ENCODE measurements at regions not wholly inside any gene's neighbourhood (a gene's known extent, or its start where the extent isn't known, plus 50 kb on each side); places are given as distances from the start of the nearest gene placed in this dataset.
"Not testable (repeated sequence)": the region's sequence is repeated elsewhere in the genome, so short reads cannot be mapped to it uniquely, and the experiment has no call there.

GRCh38 chr10:118870467-118871243 is 115.9 kb upstream of the CACUL1 start:
- DNase-seq (ENCODE audit: low read depth in 2 of 2) = peak; percentile 79 to 81

GRCh38 chr10:118871244-118871865 is 116.6 kb upstream of the CACUL1 start:
- DNase-seq (ENCODE audit: low read depth in 2 of 2) = no peak

DNA sequence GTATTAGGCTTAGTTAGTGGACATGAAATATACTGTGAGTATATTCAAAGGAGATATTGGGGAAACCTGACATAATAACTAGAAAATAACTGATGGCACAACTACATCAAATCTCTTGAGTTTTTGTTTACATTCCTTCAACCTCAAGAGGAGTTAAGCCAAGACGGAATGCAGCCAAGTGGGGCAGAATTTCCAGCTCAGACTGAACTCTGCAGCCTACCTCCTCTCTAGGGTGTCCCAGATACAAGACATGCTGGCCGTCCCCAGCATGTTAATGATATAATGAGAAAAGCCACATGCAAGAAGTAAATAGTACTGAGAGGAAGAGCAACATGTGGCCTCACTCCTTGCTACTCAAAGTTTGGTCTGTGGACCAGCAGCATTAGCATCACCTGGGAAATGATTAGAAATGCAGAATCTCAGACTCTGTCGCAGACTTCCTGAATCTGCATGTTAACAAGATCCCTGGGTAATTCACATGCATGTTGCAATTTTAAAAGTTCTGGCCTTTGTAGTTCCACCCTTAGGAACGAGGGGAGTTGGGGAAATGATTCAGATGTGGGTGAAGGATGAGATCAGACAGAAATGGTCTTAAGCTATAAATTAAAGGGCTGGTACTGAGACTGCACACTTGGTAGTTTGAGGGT is 118.4 kb upstream of the CACUL1 start:
- no peak for DNase-seq (ENCODE audit: low read depth in 2 of 2)

GRCh38 chr10:118873738-118874105 is 119.0 kb upstream of the CACUL1 start:
- DNase-seq (ENCODE audit: low read depth in 2 of 2) = no peak

GRCh38 chr10:118874171-118874570 is 119.4 kb upstream of the CACUL1 start:
- DNase-seq (ENCODE audit: low read depth in 2 of 2) = no peak

DNA sequence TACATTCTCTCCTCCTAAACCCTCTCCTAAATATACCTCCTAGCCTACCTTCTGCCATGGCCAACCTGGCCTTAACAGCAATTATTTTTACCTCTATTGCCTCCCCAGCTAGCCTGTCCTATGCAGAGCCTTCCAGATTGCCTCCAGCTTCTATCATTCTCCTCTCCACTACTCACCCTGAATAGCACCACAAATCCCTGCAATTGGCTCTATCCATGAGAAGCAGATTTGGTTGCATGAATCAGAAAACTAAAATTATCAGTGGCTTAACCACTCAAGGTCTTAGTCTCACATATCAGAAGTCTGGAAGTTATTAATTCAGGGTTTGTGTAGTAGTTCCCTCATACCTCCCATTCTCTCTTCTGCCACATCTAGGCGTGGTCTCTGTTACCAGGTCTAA is 120.3 kb upstream of the CACUL1 start:
- DNase-seq (ENCODE audit: low read depth in 2 of 2) = no peak

DNA sequence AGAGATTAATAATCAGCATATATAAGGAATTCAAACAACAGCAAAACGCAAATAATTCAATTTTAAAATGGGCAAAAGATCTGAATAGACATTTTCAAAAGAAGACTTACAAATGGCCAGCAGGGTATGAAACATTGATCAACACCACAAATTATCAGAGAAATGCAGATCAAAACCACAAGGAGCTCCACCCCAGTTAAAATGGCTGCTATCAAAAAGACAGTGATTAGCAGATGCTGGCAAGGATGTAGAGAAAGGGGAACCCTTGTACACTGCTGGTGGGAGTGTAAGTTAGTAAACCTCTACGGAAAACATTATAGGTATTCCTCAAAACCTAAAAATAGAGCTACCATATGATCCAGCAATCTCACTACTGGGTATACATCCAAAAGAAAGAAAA is 128.0 kb upstream of the CACUL1 start:
- no peak for DNase-seq (ENCODE audit: low read depth in 2 of 2)

DNA sequence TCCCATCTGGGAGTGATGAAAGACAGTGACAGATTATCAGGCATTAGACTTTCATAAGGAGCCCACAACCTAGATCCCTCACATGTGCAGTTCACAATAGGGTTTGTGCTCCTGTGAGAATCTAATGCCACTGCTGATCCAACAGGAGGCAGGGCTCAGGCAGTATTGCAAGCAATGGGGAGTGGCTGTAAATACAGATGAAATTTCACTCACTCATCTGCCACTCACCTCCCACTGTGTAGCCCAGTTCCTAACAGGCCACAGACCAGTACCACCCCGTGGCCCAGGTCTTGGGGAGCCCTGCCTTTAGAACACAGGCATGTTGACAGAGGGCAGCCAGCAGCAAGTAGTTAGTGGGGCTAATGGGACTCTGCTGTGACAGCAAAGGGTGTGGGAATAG is 137.3 kb upstream of the NANOS1 start:
- no peak for DNase-seq (ENCODE audit: low read depth in 2 of 2)

- not testable (repeated sequence) for DNase-seq (ENCODE audit: low read depth in 2 of 2)
Measured at GRCh38 chr10:118894891-118895290, 134.6 kb upstream of the NANOS1 start.

DNA sequence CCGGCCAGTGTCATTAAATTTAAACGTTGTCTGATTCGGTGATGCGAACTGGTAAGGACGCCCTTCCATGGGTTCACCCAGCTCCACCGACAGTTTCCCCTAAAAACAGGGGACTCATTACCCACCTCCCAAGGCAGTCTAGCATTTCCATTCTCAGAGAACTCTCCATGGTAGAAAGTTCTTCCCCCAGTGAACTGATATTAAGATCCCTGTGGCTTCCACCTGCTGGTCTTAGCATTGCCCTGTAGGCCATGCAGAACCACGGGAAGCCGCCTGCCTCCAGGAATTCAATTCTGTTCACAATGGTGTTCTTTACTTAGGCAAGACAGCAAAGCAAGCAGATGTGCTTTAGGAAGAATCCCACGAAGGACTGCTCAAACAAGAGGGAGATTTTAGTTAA is 128.9 kb upstream of the NANOS1 start:
- DNase-seq (ENCODE audit: low read depth in 2 of 2) = no peak

GRCh38 chr10:118901380-118901779 is 128.1 kb upstream of the NANOS1 start:
- DNase-seq (ENCODE audit: low read depth in 2 of 2) = no peak

- DNase-seq (ENCODE audit: low read depth in 2 of 2) = peak in 1 of 2 donors; percentile 35
Measured at GRCh38 chr10:118901906-118902305, 127.6 kb upstream of the NANOS1 start.

GRCh38 chr10:118902656-118903055 is 126.9 kb upstream of the NANOS1 start:
- DNase-seq (ENCODE audit: low read depth in 2 of 2) = not testable (repeated sequence)

DNA sequence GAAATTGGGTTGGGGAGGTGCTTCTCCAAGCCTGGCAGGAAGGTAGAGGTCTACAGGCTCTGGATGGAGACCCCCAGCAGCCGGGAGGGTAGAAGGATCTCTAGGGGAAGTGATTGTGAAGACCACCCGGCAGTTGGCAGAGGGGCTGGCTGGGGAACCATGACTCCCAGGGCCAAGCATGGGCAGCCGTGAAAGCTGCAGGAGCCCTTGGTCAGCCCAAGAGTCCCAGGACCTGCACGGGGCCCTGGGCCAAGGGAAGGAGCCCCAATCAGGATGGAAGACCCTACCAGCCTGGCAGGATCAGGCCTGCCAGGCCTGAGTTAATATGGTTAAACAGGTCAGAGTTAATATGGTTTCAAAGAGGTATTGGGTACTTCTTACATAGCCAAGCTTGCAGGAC is 126.3 kb upstream of the NANOS1 start:
- no peak for DNase-seq (ENCODE audit: low read depth in 2 of 2)

DNA sequence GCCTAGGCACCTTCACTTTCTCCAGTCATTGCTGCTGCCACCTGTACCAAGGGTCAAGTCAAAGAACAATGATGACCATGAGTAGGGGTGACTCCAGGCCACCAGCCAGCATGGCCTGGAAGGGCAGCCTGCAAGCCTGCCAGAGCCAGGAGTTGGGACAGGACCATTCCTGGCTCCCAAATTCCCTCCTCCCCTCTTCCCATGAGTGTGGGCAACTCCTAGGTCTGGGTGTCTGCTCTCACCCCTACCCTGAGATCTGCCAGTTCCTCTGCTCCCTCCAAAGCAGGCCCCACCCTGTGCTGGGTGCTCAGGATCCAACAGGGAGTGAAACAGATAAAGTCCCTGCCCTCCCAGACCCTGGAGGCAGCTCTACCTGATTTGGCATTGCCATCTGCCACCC is 125.8 kb upstream of the NANOS1 start:
- no peak for DNase-seq (ENCODE audit: low read depth in 2 of 2)

- DNase-seq (ENCODE audit: low read depth in 2 of 2) = no peak
Measured at GRCh38 chr10:118904286-118904685, 125.2 kb upstream of the NANOS1 start.

DNA sequence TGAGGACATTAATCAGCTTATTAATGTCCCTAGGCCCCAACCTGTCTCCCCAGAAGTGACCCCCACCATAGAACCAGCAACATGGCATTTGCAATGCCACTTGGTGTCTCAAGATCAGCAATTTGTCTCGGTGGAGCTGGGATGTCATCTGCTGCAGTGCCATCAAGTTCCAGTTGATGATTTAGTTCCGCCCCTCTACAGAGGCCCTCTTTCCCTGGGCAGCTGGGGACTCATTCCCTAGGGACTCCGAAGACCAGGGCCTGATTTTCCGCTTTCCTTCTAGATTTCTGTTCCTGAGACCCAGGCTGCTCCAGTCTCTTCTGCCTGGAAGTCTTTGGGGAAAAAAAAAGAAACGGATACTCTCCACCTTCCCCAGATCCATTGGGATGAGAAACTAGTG is 122.5 kb upstream of the NANOS1 start:
- DNase-seq (ENCODE audit: low read depth in 2 of 2) = no peak

GRCh38 chr10:118908557-118909256 is 120.8 kb upstream of the NANOS1 start:
- no peak for DNase-seq (ENCODE audit: low read depth in 2 of 2)

- no peak for DNase-seq (ENCODE audit: low read depth in 2 of 2)
Measured at GRCh38 chr10:118910702-118911101, 118.8 kb upstream of the NANOS1 start.

DNA sequence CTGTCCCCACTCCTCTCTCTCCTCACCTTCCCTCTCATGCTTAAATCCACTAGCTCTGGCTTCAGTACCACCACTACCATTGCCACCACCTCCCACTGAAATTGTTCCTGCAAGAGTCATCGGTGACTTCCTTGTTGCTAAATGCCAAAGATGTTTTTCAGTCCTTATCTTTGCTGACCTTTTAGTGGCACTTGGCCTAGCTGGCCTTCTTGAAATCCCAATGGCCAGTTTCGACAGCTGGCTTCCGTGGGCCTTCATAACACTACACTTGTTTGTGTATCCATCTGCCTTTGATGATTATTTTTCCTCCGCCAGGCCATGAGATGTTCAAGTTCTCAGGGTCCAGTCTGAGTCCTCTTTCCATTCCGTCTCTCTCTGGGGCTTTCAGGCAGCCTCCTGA is 118.2 kb upstream of the NANOS1 start:
- DNase-seq (ENCODE audit: low read depth in 2 of 2) = peak in 1 of 2 donors; percentile 22

DNA sequence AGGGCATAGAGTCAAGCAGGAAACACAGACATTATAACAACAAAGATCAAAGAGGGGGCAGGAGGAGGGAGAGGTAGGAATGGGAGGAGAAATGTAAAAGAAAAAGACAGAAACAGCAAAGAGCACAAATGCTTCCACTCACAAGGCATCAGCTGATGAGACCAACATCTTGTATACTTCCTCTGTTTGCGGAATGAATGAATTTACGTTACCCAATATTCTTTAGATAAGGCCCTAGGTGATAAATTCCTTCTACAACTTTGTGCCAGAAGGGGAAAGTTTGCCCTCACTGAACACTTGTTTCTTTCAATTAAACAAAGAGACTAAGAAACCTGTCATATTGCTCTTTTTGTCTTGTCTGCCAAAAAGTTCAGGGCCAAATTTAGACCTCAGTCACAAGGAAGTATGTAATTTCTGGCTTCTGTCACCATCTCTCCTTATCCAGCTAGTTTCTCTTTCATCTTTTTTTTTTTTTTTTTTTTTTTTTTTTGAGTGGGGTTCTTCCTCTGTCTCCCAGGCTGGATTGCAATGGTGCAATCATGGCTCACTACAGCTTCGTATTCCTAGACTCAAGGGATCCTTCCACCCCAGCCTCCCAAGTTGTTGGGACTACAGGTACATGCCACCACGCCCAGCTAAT is 116.4 kb upstream of the NANOS1 start:
- no peak for DNase-seq (ENCODE audit: low read depth in 2 of 2)

DNA sequence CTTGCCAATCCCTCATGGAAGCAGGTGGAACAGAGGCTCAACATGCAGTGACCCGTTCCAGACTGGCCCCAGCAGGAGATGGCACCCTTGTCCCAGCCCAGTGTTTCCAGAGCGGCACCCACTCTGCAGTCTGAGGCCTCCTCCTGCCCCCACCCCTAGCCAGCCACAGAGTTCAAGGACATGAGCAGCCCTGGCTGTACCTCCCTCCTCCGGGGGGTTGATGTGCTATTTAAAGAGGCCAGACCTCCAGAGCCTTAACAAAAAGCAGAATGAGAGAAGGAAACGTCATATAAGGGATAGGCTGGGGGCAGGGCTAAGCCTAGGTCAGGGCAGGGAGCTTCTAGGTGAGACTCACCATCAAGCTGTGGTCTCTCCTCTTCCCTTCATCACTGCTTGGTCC is 115.7 kb upstream of the NANOS1 start:
- no peak for DNase-seq (ENCODE audit: low read depth in 2 of 2)
